HG03064 (cell line): ENCODE measurements at regions not wholly inside any gene's neighbourhood (a gene's known extent, or its start where the extent isn't known, plus 50 kb on each side); places are given as distances from the start of the nearest gene placed in this dataset.
"Not testable (repeated sequence)": the region's sequence is repeated elsewhere in the genome, so short reads cannot be mapped to it uniquely, and the experiment has no call there.

ENCODE experiments used
- ATAC-seq: cut with Tn5 transposase; IDR thresholded peaks from one replicate; pipeline ENCODE4 v1.9.1; 2021; ENCODE audit warnings: low read depth; ENCODE audit not compliant: unreplicated experiment

GRCh38 chr6:151671195-151671594, 136.3 kb upstream of the ESR1 start:
- ATAC-seq: no peak

GRCh38 chr6:151674578-151674977, 132.9 kb upstream of the ESR1 start:
- no peak for ATAC-seq

- peak; percentile 89 for ATAC-seq
Observed at GRCh38 chr6:151675746-151676459, 131.6 kb upstream of the ESR1 start.

GRCh38 chr6:151676460-151676945, 131.0 kb upstream of the ESR1 start:
- ATAC-seq: no peak

- ATAC-seq: no peak
Observed at GRCh38 chr6:151677404-151677803, 130.1 kb upstream of the ESR1 start.

- ATAC-seq: no peak
Observed at GRCh38 chr6:151679081-151679480, 128.4 kb upstream of the ESR1 start.

- no peak for ATAC-seq
Observed at GRCh38 chr6:151679941-151680340, 127.5 kb upstream of the ESR1 start.

- no peak for ATAC-seq
Observed at GRCh38 chr6:151680846-151681432, 126.5 kb upstream of the ESR1 start.

- no peak for ATAC-seq
Observed at GRCh38 chr6:151681433-151682059, 125.9 kb upstream of the ESR1 start.

- ATAC-seq: no peak
Observed at GRCh38 chr6:151682251-151682650, 125.2 kb upstream of the ESR1 start.

- no peak for ATAC-seq
Observed at GRCh38 chr6:151682922-151683321, 124.6 kb upstream of the ESR1 start.

- ATAC-seq: no peak
Observed at GRCh38 chr6:151683381-151683780, 124.1 kb upstream of the ESR1 start.

- ATAC-seq: no peak
Observed at GRCh38 chr6:151689499-151690201, 117.8 kb upstream of the ESR1 start.

GRCh38 chr6:151690303-151690702, 117.2 kb upstream of the ESR1 start:
- ATAC-seq: peak; percentile 42

- ATAC-seq: peak; percentile 97
Observed at GRCh38 chr6:151690768-151691562, 116.5 kb upstream of the ESR1 start.

- ATAC-seq: no peak
Observed at GRCh38 chr6:151692216-151692615, 115.3 kb upstream of the ESR1 start.

GRCh38 chr6:151693366-151693765, 114.1 kb upstream of the ESR1 start:
- no peak for ATAC-seq

GRCh38 chr6:151695156-151695555, 112.3 kb upstream of the ESR1 start:
- ATAC-seq: no peak

- ATAC-seq: not testable (repeated sequence)
Observed at GRCh38 chr6:151696302-151696701, 111.2 kb upstream of the ESR1 start.

GRCh38 chr6:151698931-151699700, 108.4 kb upstream of the ESR1 start:
- ATAC-seq: no peak
